A673 (cell line): ENCODE measurements at regions not wholly inside any gene's neighbourhood (a gene's known extent, or its start where the extent isn't known, plus 50 kb on each side); places are given as distances from the start of the nearest gene placed in this dataset.

Experiments
- CTCF ChIP-seq: fragments of 300-800, 200-600 bp; sonication (generic); conservative IDR thresholded peaks from 2 replicates; pipeline ENCODE4 v1.5.1; 2017; ENCODE audit warnings: low read depth, mild to moderate bottlenecking, antibody characterized with exemption, low read length, moderate library complexity, mixed read lengths
- EZH2 ChIP-seq: fragments of 200-600 bp; sonication (generic); IDR thresholded peaks from 2 replicates; pipeline ENCODE4 v1.6.1; 2017; ENCODE audit warnings: borderline replicate concordance, low read depth, mild to moderate bottlenecking, mixed read lengths, antibody characterized with exemption, low read length; ENCODE audit not compliant: poor library complexity, severe bottlenecking

GRCh38 chr17:15130426-15130825, 134.7 kb downstream of the PMP22 start:
- TF ChIP-seq CTCF (no peak), EZH2 (no peak)
